Keratinocyte (primary cell): ENCODE measurements at regions not wholly inside any gene's neighbourhood (a gene's known extent, or its start where the extent isn't known, plus 50 kb on each side); places are given as distances from the start of the nearest gene placed in this dataset.

ENCODE experiments used
- DNase-seq: peaks from one replicate; pipeline ENCODE4 v3.0.0-alpha.2; 2011; ENCODE audit warnings: low read depth, missing footprints, low spot score
- FAIRE-seq: peaks from 2 replicates; lab custom pipeline; 2011; peaks lifted over from hg19 to GRCh38; lab: Jason Lieb, UNC
- H2AFZ ChIP-seq: 2 replicates; pipeline ENCODE4 v1.6.0; 2012; ENCODE audit warnings: low read length, control low read depth, inconsistent platforms; ENCODE audit not compliant: control insufficient read depth
- H3K27ac ChIP-seq: 2 replicates; pipeline ENCODE4 v1.5.1; 2011; ENCODE audit warnings: low read length; ENCODE audit not compliant: control insufficient read depth, insufficient read depth
- H3K27me3 ChIP-seq: 3 replicates; pipeline ENCODE4 v1.6.0; 2011; ENCODE audit warnings: low read length; ENCODE audit not compliant: control insufficient read depth, insufficient read depth; ENCODE audit errors: extremely low read depth
- H3K36me3 ChIP-seq, 2 experiments: 2 replicates in 1 of 2; 3 replicates in 1 of 2; pipeline ENCODE4 v1.5.1; 2011; ENCODE audit warnings: low read length in 2 of 2, mild to moderate bottlenecking in 1 of 2; ENCODE audit not compliant: control insufficient read depth in 2 of 2, insufficient read depth in 2 of 2; ENCODE audit errors: extremely low read depth in 1 of 2
- H3K4me1 ChIP-seq: 3 replicates; pipeline ENCODE4 v1.5.1; 2011; ENCODE audit warnings: low read length; ENCODE audit not compliant: control insufficient read depth, insufficient read depth; ENCODE audit errors: extremely low read depth
- H3K4me2 ChIP-seq: 3 replicates; pipeline ENCODE4 v1.6.0; 2011; ENCODE audit warnings: low read depth, low read length; ENCODE audit not compliant: control insufficient read depth, insufficient read depth; ENCODE audit errors: extremely low read depth
- H3K4me3 ChIP-seq, 3 experiments: fragments of 200-600 bp in 1 of 3; sonication (generic) in 1 of 3; 2 replicates in 2 of 3; 3 replicates in 1 of 3; pipeline ENCODE4 v1.5.1; 2011 to 2016; ENCODE audit warnings: low read length in 3 of 3, mild to moderate bottlenecking in 3 of 3, control low read depth in 2 of 3, inconsistent platforms in 1 of 3, low read depth in 1 of 3, mixed read lengths in 1 of 3, mixed run types in 1 of 3, moderate library complexity in 1 of 3; ENCODE audit not compliant: control insufficient read depth in 2 of 3, insufficient read depth in 2 of 3; ENCODE audit errors: extremely low read depth in 1 of 3
- H3K79me2 ChIP-seq: 2 replicates; pipeline ENCODE4 v1.6.0; 2012; ENCODE audit warnings: low read length; ENCODE audit not compliant: control insufficient read depth, insufficient read depth
- H3K9ac ChIP-seq: 3 replicates; pipeline ENCODE4 v1.6.0; 2011; ENCODE audit warnings: low read length; ENCODE audit not compliant: control insufficient read depth, insufficient read depth; ENCODE audit errors: extremely low read depth
- H3K9me1 ChIP-seq: 3 replicates; pipeline ENCODE4 v1.6.0; 2011; ENCODE audit warnings: low read length; ENCODE audit not compliant: control insufficient read depth, insufficient read depth; ENCODE audit errors: extremely low read depth
- H3K9me3 ChIP-seq: 2 replicates; pipeline ENCODE4 v1.5.1; 2012; ENCODE audit warnings: low read depth, low read length; ENCODE audit not compliant: control insufficient read depth
- H4K20me1 ChIP-seq: 3 replicates; pipeline ENCODE4 v1.6.0; 2011; ENCODE audit warnings: low read length; ENCODE audit not compliant: control insufficient read depth, insufficient read depth; ENCODE audit errors: extremely low read depth
- EZH2 ChIP-seq: IDR thresholded peaks from one replicate; pipeline ENCODE4 v1.6.1; 2012; ENCODE audit warnings: inconsistent platforms, mild to moderate bottlenecking, low read length, moderate library complexity
- dilution Hi-C: fragments of 300-500 bp; cut with MboI; formaldehyde crosslinking; loops from one replicate; pipeline ENCODE4 v1.7.0; 2020; ENCODE audit warnings: low sequenced_read_pairs; ENCODE audit not compliant: extremely low pct_ligation_motif_present
- TF ChIP-seq, protein P1 (sequence below), 3 experiments: IDR thresholded peaks in 1 of 3; conservative IDR thresholded peaks in 1 of 3; optimal IDR thresholded peaks in 1 of 3; 2 replicates in 2 of 3; 3 replicates in 1 of 3; pipeline versions ENCODE3 to v1.5.1; 2011; ENCODE audit warnings: low read length in 3 of 3, mild to moderate bottlenecking in 3 of 3, moderate library complexity in 2 of 3, control low read depth in 1 of 3, inconsistent platforms in 1 of 3; ENCODE audit not compliant: insufficient read depth in 2 of 3; ENCODE audit errors: extremely low read depth in 1 of 3

DNA sequence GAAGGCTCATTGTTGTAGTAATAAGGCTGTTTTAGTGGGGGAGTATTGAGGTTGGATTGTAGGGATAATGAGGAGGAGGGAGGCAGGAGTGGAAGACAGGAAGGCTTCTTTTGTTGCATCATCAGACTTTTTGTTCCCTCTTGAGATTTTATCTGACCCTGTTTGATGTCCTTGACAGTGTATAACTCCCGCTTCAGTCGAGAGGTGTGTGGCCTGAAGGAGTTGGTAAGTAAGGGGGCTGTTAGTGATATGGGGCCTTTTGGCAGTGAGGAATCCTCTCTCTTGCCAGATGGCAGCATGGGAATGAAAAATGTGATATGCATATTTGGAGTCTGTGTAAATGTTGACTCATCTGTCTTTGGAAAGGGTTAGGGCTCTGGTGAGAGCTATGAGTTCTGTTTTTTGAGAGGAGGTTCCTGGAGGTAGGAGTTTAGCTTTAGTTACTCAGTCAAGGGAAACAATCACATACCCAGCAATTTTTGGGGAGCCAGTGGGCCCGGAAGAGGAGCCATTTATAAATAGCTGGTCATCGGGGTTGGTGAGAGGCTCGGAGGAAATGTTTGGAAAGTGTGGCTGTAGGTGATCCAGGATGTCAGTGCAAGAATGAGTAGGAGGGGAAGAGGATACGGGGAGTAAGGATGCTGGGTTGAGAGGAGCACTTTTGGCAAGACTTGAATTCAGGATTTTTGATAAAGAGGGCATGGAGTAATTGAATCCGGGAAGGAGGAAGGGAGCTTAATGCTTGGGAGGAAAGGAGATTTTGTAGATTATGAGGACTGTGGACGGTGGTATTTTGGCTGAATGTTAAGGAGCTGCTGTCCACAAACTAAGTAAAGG, 136.7 kb upstream of the ETV3 start:
- Histone ChIP-seq H3K79me2 (no peaks in the 10 kb centered on the region), H3K27me3 (peaks cover 6% of the 10 kb centered on the region), H3K4me1 (no peaks in the 10 kb centered on the region), H3K9ac (no peak overlapping the region), H3K27ac (no peak overlapping the region), H3K9me1 (no peaks in the 10 kb centered on the region), H3K9me3 (no peaks in the 10 kb centered on the region), H4K20me1 (no peaks in the 10 kb centered on the region), H3K4me3 (no peak overlapping the region), H3K36me3 (no peaks in the 10 kb centered on the region), H2AFZ (no peak overlapping the region), H3K4me2 (no peak overlapping the region)
- DNase-seq (no peak), FAIRE-seq (no peak)
- no peak for TF ChIP-seq EZH2
- TF ChIP-seq, protein P1, sequence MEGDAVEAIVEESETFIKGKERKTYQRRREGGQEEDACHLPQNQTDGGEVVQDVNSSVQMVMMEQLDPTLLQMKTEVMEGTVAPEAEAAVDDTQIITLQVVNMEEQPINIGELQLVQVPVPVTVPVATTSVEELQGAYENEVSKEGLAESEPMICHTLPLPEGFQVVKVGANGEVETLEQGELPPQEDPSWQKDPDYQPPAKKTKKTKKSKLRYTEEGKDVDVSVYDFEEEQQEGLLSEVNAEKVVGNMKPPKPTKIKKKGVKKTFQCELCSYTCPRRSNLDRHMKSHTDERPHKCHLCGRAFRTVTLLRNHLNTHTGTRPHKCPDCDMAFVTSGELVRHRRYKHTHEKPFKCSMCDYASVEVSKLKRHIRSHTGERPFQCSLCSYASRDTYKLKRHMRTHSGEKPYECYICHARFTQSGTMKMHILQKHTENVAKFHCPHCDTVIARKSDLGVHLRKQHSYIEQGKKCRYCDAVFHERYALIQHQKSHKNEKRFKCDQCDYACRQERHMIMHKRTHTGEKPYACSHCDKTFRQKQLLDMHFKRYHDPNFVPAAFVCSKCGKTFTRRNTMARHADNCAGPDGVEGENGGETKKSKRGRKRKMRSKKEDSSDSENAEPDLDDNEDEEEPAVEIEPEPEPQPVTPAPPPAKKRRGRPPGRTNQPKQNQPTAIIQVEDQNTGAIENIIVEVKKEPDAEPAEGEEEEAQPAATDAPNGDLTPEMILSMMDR (optimal IDR thresholded peaks at IDR 0.05 in 1 of 3, IDR thresholded peaks at IDR 0.05 in 1 of 3, conservative IDR thresholded peaks at IDR 0.05 in 1 of 3; ENCODE audit: extremely low read depth in 1 of 3, insufficient read depth in 2 of 3, low read length in 3 of 3): no peak
- dilution Hi-C loops: no loop called here

DNA sequence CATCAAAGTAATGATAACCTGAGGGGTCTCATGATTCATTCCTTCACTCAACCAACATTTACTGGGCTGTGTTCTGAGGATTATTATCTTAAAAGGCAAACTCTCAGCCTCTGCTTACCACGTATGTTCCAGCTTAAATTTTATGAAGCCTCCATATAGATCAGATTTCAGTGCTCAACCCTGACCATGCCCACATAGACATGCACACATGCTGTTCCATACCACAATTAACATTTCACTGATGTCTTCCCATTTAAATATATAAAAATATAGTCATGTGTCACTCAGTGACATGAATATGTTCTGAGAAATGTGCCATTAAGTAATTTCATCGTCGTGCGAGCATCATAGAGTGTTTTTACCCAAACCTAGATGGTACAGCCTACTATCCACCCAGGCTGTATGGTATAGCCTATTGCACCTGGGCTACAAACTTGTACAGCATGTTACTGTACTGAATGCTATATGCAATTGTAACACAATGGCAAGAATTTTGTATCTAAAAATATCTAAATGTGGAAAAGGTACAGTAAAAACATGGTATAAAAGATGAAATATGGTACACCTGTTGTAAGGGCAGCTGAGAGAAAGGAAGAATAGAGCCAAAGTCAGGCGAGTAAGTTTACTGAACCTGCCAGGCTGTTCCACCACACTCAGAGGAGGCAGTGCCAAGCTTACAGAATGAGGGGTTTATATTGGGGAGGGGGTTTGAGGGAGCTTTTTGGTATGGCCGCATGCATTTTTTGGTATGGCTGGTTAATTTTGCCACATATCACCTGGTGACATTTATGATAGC, 134.7 kb upstream of the ETV3 start:
- FAIRE-seq: no peak

More for the DNA sequence above, 134.7 kb upstream of the ETV3 start:
- no peaks in the 10 kb centered on the region for H3K79me2 ChIP-seq
- H3K9me1 ChIP-seq: no peaks in the 10 kb centered on the region
- no peaks in the 10 kb centered on the region for H3K9me3 ChIP-seq
- H3K4me3 ChIP-seq: no peak overlapping the region
- H2AFZ ChIP-seq: no peak overlapping the region
- no peaks in the 10 kb centered on the region for H3K36me3 ChIP-seq
- no peak for DNase-seq
- no peaks in the 10 kb centered on the region for H4K20me1 ChIP-seq
- peaks cover 10% of the 10 kb centered on the region for H3K27me3 ChIP-seq
- no peak overlapping the region for H3K27ac ChIP-seq
- H3K4me1 ChIP-seq: no peaks in the 10 kb centered on the region
- dilution Hi-C loops: no loop called here
- TF ChIP-seq, protein P1 (optimal IDR thresholded peaks at IDR 0.05 in 1 of 3, IDR thresholded peaks at IDR 0.05 in 1 of 3, conservative IDR thresholded peaks at IDR 0.05 in 1 of 3; ENCODE audit: extremely low read depth in 1 of 3, insufficient read depth in 2 of 3, low read length in 3 of 3): no peak
- TF ChIP-seq EZH2: no peak
- no peak overlapping the region for H3K4me2 ChIP-seq
- H3K9ac ChIP-seq: no peak overlapping the region
